ENCODE measurements at regions not wholly inside any gene's neighbourhood (a gene's known extent, or its start where the extent isn't known, plus 50 kb on each side); places are given as distances from the start of the nearest gene placed in this dataset.

DNA sequence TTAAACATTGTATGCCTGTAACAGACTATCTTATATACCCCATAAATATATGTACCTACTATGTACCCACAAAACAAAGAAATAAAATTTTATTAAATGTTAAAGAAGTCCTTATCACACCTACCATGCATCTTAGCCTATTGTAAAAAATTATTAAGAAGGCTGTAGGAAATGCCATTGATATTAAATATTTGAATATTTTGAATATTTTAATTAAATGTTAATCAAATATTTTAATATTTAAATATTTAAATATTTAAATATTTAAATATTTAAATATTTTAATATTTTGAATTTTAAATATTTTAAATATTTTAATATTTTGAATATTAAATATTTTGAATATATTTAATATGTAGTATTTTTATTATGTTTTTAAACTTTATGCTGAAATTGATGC is 331.5 kb upstream of the ATP10B start:
- Histone ChIP-seq H3K36me3 (ENCODE audit: control insufficient read depth in 2 of 2, insufficient read depth in 2 of 2, low read length in 1 of 2) (no peaks in the 10 kb centered on the region), H3K27me3 (ENCODE audit: control insufficient read depth in 1 of 2, insufficient read depth in 2 of 2, low read length in 2 of 2) (no peaks in the 10 kb centered on the region), H3K9me3 (ENCODE audit: control insufficient read depth in 2 of 2, insufficient read depth in 1 of 2, low read depth in 1 of 2, low read length in 1 of 2) (no peaks in the 10 kb centered on the region), H3K27ac (ENCODE audit: low read depth in 2 of 2, low read length in 1 of 2) (no peak overlapping the region), H3K4me3 (ENCODE audit: low read depth in 1 of 2, low read length in 2 of 2) (no peak overlapping the region), H3K4me1 (ENCODE audit: control insufficient read depth in 2 of 2, insufficient read depth in 2 of 2, low read length in 1 of 2) (no peaks in the 10 kb centered on the region)

DNA sequence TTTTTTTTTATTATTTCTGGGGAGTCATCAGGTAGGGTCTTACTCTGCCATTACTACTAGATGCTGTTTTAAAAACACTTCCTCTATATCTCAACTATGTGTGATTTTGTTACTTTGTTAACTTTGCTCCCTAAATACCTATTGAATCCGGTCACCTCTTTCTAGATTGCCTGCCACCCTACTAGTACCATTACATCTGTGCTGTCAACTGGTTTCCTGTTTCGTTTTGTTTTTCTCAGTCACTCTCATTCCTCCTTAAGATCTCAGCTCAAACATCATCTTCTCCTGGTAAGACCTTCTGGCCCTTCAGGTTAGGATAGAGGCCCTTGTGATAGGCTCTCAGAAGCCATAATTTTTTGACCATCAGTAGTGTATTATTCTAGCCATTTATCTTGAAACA is 324.2 kb upstream of the ATP10B start:
- Histone ChIP-seq H3K9me3 (ENCODE audit: control insufficient read depth in 2 of 2, insufficient read depth in 1 of 2, low read depth in 1 of 2, low read length in 1 of 2) (no peaks in the 10 kb centered on the region), H3K4me1 (ENCODE audit: control insufficient read depth in 2 of 2, insufficient read depth in 2 of 2, low read length in 1 of 2) (no peaks in the 10 kb centered on the region), H3K27ac (ENCODE audit: low read depth in 2 of 2, low read length in 1 of 2) (no peak overlapping the region), H3K4me3 (ENCODE audit: low read depth in 1 of 2, low read length in 2 of 2) (no peak overlapping the region), H3K36me3 (ENCODE audit: control insufficient read depth in 2 of 2, insufficient read depth in 2 of 2, low read length in 1 of 2) (no peaks in the 10 kb centered on the region), H3K27me3 (ENCODE audit: control insufficient read depth in 1 of 2, insufficient read depth in 2 of 2, low read length in 2 of 2) (no peaks in the 10 kb centered on the region)
- WGBS, 2 donors, result 73 to 82% methylated on average over 2 of the region's 2 CpGs

DNA sequence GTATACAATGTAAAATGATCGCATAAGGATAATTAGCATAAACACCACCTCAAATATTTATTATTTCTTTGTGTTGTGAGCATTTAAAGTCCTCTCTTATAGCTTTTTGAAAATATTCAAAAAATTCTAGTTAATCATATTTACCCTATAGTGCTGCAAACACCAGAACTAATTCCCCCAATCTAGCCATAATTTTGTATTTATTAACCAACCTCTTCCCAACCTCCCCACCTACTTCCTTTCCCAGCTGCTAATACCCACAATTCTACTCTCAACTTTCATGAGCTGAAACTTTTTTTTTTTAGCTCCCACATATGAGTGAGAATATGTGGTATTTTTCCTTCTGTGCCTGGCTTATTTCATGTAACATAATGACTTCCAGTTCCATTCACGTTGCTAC is 317.8 kb upstream of the ATP10B start:
- no peak overlapping the region for H3K27ac ChIP-seq (ENCODE audit: low read depth in 2 of 2, low read length in 1 of 2)
- 84 to 89% methylated on average over 2 of the region's 2 CpGs for WGBS, 2 donors
- H3K4me3 ChIP-seq (ENCODE audit: low read depth in 1 of 2, low read length in 2 of 2), result no peak overlapping the region
- no peaks in the 10 kb centered on the region for H3K27me3 ChIP-seq (ENCODE audit: control insufficient read depth in 1 of 2, insufficient read depth in 2 of 2, low read length in 2 of 2)
- peaks cover 0 to 9% of the 10 kb centered on the region in 2 donors for H3K9me3 ChIP-seq (ENCODE audit: control insufficient read depth in 2 of 2, insufficient read depth in 1 of 2, low read depth in 1 of 2, low read length in 1 of 2)
- no peaks in the 10 kb centered on the region for H3K36me3 ChIP-seq (ENCODE audit: control insufficient read depth in 2 of 2, insufficient read depth in 2 of 2, low read length in 1 of 2)
- H3K4me1 ChIP-seq (ENCODE audit: control insufficient read depth in 2 of 2, insufficient read depth in 2 of 2, low read length in 1 of 2), result no peaks in the 10 kb centered on the region

DNA sequence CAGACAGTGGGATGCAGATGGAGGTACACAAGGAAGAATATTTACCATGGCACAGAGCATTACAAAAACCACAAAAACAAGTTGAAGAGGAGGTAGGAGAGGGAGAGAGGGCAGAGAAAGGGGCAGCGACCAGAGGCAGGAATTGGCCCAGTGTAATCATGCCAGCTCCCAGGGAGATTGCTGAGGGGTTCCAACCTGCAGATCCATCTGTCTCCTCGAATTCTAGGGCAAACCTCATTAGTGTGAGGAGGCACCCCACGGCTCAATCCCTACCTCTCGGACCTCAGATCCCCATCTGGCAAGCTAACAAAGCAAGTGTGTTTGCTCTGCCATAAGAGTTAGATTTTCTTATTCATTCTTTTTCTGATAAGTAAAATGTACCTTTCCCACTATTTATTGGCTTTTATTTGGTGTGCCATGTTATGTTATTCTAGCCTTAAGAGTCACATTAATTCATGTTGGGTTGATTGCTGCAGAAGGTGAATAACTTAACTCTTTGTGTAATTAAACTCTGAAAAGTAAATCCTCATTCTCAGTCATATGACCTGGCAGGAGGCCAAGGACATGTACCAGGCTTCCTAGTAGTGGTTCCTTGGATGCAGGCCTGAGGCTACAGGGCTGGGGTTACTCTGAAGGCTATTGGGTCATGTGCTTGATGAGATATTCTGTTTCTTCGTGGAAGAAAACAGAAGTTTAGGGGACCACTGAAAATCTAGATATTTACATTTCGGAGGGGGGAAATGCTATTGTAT is 315.2 kb upstream of the ATP10B start:
- Histone ChIP-seq H3K36me3 (ENCODE audit: control insufficient read depth in 2 of 2, insufficient read depth in 2 of 2, low read length in 1 of 2) (no peaks in the 10 kb centered on the region), H3K4me1 (ENCODE audit: control insufficient read depth in 2 of 2, insufficient read depth in 2 of 2, low read length in 1 of 2) (no peaks in the 10 kb centered on the region), H3K27ac (ENCODE audit: low read depth in 2 of 2, low read length in 1 of 2) (no peak overlapping the region), H3K27me3 (ENCODE audit: control insufficient read depth in 1 of 2, insufficient read depth in 2 of 2, low read length in 2 of 2) (no peaks in the 10 kb centered on the region), H3K4me3 (ENCODE audit: low read depth in 1 of 2, low read length in 2 of 2) (no peak overlapping the region), H3K9me3 (ENCODE audit: control insufficient read depth in 2 of 2, insufficient read depth in 1 of 2, low read depth in 1 of 2, low read length in 1 of 2) (peaks cover 0 to 9% of the 10 kb centered on the region in 2 donors)
- 66 to 67% methylated on average over 6 of the region's 6 CpGs for WGBS, 2 donors

DNA sequence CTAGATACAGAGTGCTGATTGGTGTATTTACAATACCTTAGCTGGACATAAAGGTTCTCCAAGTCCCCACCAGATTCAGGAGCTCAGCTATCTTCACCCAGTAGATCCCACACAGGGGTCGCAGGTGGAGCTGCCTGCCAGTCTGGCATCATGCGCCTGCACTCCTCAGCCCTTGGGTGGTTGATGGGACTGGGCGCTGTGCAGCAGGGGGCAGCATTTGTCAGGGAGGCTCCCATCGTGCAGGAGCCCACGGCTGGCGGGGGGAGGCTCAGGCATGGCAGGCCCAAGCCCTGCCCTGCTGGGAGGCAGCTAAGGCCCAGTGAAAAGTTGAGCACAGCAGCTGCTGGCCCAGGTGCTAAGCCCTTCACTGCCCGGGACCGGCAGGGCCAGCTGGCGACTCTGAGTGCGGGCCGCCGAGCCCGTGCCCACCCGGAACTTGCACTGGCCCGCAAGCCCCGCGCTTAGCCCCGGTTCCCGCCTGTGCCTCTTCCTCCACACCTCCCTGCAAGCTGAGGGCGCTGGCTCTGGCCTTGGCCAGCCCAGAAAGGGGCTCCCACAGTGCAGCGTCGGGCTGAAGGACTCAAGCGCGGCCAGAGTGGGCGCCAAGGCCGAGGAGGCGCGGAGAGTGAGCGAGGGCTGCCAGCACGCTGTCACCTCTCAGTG is 314.1 kb upstream of the ATP10B start:
- 95% methylated on average over 30 of the region's 30 CpGs for WGBS, 2 donors
- no peaks in the 10 kb centered on the region for H3K4me1 ChIP-seq (ENCODE audit: control insufficient read depth in 2 of 2, insufficient read depth in 2 of 2, low read length in 1 of 2)
- H3K27ac ChIP-seq (ENCODE audit: low read depth in 2 of 2, low read length in 1 of 2), result no peak overlapping the region
- H3K4me3 ChIP-seq (ENCODE audit: low read depth in 1 of 2, low read length in 2 of 2), result no peak overlapping the region
- H3K36me3 ChIP-seq (ENCODE audit: control insufficient read depth in 2 of 2, insufficient read depth in 2 of 2, low read length in 1 of 2), result no peaks in the 10 kb centered on the region
- peaks cover 0 to 9% of the 10 kb centered on the region in 2 donors for H3K9me3 ChIP-seq (ENCODE audit: control insufficient read depth in 2 of 2, insufficient read depth in 1 of 2, low read depth in 1 of 2, low read length in 1 of 2)
- H3K27me3 ChIP-seq (ENCODE audit: control insufficient read depth in 1 of 2, insufficient read depth in 2 of 2, low read length in 2 of 2), result no peaks in the 10 kb centered on the region

DNA sequence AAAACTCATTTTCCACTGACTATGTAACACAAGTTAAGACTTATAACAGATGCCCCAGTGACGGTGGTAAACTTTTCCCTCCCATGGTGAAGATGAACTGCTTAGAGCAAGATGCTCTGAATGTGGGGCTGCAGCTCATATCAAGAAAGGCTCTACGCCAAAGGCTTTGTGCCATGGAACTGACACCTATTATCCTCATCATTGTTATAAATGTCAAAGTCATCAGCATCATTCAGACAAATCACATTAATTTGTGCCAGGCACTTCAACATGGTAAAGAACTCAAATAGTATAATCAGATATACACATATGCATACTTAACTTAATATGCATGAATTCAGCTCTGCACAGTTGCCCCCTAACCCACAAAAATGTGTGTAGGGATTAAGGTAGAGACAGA is 305.9 kb upstream of the ATP10B start:
- Histone ChIP-seq H3K4me1 (ENCODE audit: control insufficient read depth in 2 of 2, insufficient read depth in 2 of 2, low read length in 1 of 2) (no peaks in the 10 kb centered on the region), H3K9me3 (ENCODE audit: control insufficient read depth in 2 of 2, insufficient read depth in 1 of 2, low read depth in 1 of 2, low read length in 1 of 2) (no peaks in the 10 kb centered on the region), H3K36me3 (ENCODE audit: control insufficient read depth in 2 of 2, insufficient read depth in 2 of 2, low read length in 1 of 2) (no peaks in the 10 kb centered on the region), H3K4me3 (ENCODE audit: low read depth in 1 of 2, low read length in 2 of 2) (no peak overlapping the region), H3K27ac (ENCODE audit: low read depth in 2 of 2, low read length in 1 of 2) (no peak overlapping the region), H3K27me3 (ENCODE audit: control insufficient read depth in 1 of 2, insufficient read depth in 2 of 2, low read length in 2 of 2) (no peaks in the 10 kb centered on the region)
- 87 to 94% methylated on average over 2 of the region's 2 CpGs for WGBS, 2 donors

DNA sequence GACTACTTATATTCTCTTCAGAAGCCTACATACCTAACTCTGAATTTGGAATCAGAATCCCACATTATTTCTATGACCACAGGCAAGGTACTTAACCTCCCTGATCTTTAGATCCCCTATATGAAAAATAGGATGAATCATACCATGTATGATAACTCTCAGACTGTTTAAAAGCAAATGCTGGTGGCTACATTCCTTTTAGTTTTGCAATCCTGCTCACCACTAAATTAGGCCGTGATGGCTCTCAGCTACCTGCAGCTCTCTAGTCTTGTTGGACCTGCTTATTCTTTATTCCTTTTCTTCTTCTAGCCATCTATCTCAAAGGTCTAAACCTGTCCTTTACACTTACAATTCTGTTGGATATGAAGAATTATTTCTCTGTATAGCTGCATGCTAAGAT is 303.4 kb upstream of the ATP10B start:
- WGBS, 2 donors, result 81 to 90% methylated on average over 1 of the region's 1 CpG
- Histone ChIP-seq H3K27ac (ENCODE audit: low read depth in 2 of 2, low read length in 1 of 2) (no peak overlapping the region), H3K4me1 (ENCODE audit: control insufficient read depth in 2 of 2, insufficient read depth in 2 of 2, low read length in 1 of 2) (no peaks in the 10 kb centered on the region), H3K27me3 (ENCODE audit: control insufficient read depth in 1 of 2, insufficient read depth in 2 of 2, low read length in 2 of 2) (no peaks in the 10 kb centered on the region), H3K9me3 (ENCODE audit: control insufficient read depth in 2 of 2, insufficient read depth in 1 of 2, low read depth in 1 of 2, low read length in 1 of 2) (no peaks in the 10 kb centered on the region), H3K4me3 (ENCODE audit: low read depth in 1 of 2, low read length in 2 of 2) (no peak overlapping the region), H3K36me3 (ENCODE audit: control insufficient read depth in 2 of 2, insufficient read depth in 2 of 2, low read length in 1 of 2) (no peaks in the 10 kb centered on the region)

DNA sequence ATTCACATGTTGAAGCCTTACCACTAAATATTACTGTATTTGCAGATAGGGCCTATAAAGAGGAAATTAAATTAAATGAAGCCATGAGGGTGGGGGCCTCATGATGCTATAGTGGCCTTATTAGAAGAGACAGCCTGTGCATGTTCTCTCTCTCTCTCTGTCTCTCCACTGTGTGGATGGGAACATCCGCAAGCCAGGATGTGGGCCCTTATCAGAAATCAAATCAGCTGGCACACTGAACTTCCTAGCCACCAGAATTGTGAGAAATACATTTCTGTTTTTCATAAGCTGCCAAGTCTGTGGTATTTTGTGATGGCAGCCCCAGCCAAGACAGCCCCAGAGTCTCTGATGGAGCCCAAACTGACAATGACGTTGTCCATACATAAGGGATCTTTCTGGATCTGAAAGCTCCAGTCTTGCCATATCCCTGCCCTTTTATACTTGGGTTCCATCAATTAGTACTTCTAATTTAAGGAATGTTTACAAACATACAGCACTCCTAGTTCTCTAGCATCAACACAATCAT is 300.5 kb upstream of the ATP10B start:
- H3K4me3 ChIP-seq (ENCODE audit: low read depth in 1 of 2, low read length in 2 of 2), result no peak overlapping the region
- 76% methylated on average over 2 of the region's 2 CpGs for WGBS, 2 donors
- H3K27me3 ChIP-seq (ENCODE audit: control insufficient read depth in 1 of 2, insufficient read depth in 2 of 2, low read length in 2 of 2), result no peaks in the 10 kb centered on the region
- no peaks in the 10 kb centered on the region for H3K36me3 ChIP-seq (ENCODE audit: control insufficient read depth in 2 of 2, insufficient read depth in 2 of 2, low read length in 1 of 2)
- no peak overlapping the region for H3K27ac ChIP-seq (ENCODE audit: low read depth in 2 of 2, low read length in 1 of 2)
- H3K4me1 ChIP-seq (ENCODE audit: control insufficient read depth in 2 of 2, insufficient read depth in 2 of 2, low read length in 1 of 2), result no peaks in the 10 kb centered on the region
- H3K9me3 ChIP-seq (ENCODE audit: control insufficient read depth in 2 of 2, insufficient read depth in 1 of 2, low read depth in 1 of 2, low read length in 1 of 2), result no peaks in the 10 kb centered on the region

DNA sequence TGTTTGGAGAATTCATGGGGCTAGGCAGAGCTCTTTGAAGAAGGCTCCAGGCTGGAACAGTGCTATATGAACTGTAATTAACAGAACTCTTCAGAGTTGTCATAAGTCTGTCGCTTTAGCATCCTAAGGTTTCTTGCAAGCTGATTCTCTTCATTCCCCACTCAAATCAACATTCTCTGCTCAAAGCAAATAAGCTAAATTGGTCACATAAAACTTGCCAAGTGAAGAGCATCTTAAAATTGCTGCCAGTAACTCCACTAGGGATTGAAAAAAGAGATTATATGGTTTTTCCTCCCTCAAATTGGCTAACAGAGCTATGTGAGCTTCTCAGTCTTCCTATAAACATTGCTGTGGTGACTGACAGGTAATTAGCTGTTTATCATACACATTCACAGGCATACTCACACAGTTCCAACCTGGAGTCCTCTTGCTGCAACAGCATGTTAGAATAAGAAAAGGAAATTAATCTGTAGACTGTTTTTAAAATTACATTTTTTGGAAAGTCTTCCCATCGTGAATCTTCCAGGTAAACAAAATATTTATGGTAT is 298.5 kb upstream of the ATP10B start:
- H3K36me3 ChIP-seq (ENCODE audit: control insufficient read depth in 2 of 2, insufficient read depth in 2 of 2, low read length in 1 of 2), result no peaks in the 10 kb centered on the region
- no peaks in the 10 kb centered on the region for H3K9me3 ChIP-seq (ENCODE audit: control insufficient read depth in 2 of 2, insufficient read depth in 1 of 2, low read depth in 1 of 2, low read length in 1 of 2)
- no peaks in the 10 kb centered on the region for H3K4me1 ChIP-seq (ENCODE audit: control insufficient read depth in 2 of 2, insufficient read depth in 2 of 2, low read length in 1 of 2)
- H3K27me3 ChIP-seq (ENCODE audit: control insufficient read depth in 1 of 2, insufficient read depth in 2 of 2, low read length in 2 of 2), result no peaks in the 10 kb centered on the region
- H3K4me3 ChIP-seq (ENCODE audit: low read depth in 1 of 2, low read length in 2 of 2), result no peak overlapping the region
- 75 to 79% methylated on average over 2 of the region's 2 CpGs for WGBS, 2 donors
- no peak overlapping the region for H3K27ac ChIP-seq (ENCODE audit: low read depth in 2 of 2, low read length in 1 of 2)

DNA sequence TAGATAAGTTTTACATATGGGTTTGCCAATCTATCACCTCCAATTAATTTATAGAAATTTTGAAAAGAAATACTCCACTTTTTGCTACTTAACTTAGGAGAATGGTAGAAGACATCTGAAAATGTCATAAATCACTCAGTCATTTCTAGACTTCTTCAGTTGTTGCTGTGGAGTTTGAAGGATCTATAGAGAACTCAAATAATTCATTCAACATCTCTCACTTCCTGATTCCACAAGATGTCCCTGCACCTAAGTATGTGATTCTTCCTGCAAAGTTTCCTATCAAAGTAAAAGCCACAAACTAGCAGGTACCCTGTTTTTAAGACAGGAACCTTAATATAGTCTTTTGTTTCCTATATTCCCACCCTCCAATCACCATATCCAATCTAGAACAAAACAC is 297.1 kb upstream of the ATP10B start:
- H3K4me1 ChIP-seq (ENCODE audit: control insufficient read depth in 2 of 2, insufficient read depth in 2 of 2, low read length in 1 of 2), result no peaks in the 10 kb centered on the region
- no peaks in the 10 kb centered on the region for H3K9me3 ChIP-seq (ENCODE audit: control insufficient read depth in 2 of 2, insufficient read depth in 1 of 2, low read depth in 1 of 2, low read length in 1 of 2)
- H3K27ac ChIP-seq (ENCODE audit: low read depth in 2 of 2, low read length in 1 of 2), result no peak overlapping the region
- H3K4me3 ChIP-seq (ENCODE audit: low read depth in 1 of 2, low read length in 2 of 2), result no peak overlapping the region
- no peaks in the 10 kb centered on the region for H3K27me3 ChIP-seq (ENCODE audit: control insufficient read depth in 1 of 2, insufficient read depth in 2 of 2, low read length in 2 of 2)
- no peaks in the 10 kb centered on the region for H3K36me3 ChIP-seq (ENCODE audit: control insufficient read depth in 2 of 2, insufficient read depth in 2 of 2, low read length in 1 of 2)
